ENCODE measurements at regions not wholly inside any gene's neighbourhood (a gene's known extent, or its start where the extent isn't known, plus 50 kb on each side); places are given as distances from the start of the nearest gene placed in this dataset.

DNA sequence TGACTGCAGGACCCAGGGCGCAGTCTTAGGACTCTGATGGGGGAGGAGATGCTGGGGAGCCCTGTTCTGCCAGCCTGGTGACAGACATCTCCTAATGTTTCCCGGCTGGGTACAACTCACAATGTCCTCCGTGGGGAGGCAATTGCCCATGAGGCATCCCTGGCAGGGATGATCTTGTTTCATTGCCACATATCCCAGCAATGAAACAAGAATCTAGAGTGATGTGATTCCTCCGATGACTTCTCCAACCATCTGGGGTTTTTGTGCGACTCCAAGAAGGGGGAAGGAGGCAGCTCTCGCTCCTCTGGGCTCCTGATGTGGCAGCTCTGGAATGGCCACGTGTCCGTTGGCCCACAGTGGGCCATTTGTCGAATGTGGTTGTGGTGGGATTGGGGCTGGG lies 255.8 kb downstream of the SEC14L1 start (continued):
- no peak for TF ChIP-seq MCM3 (IDR thresholded peaks at IDR 0.05)
- no peak for TF ChIP-seq PATZ1 (CRISPR knock-in tag; IDR thresholded peaks at IDR 0.05; ENCODE audit: borderline replicate concordance)
- no peak for TF ChIP-seq NONO (IDR thresholded peaks at IDR 0.05; ENCODE audit: low read depth in 2 of 2, low read length in 1 of 2)

- H3K79me2 ChIP-seq (ENCODE audit: control insufficient read depth, insufficient read depth, low read length): peaks cover 53% of the 10 kb centered on the region
- DNase-seq (ENCODE audit: extremely low read depth in 1 of 4, low spot score in 3 of 4) (no peak), ATAC-seq (no peak), FAIRE-seq (no peak)
- H2AFZ ChIP-seq (ENCODE audit: low read depth, low read length): no peak overlapping the region
- peaks cover 0 to 17% of the 10 kb centered on the region in 2 experiments; a peak in 2 of 5 replicates for H3K4me1 ChIP-seq (replicated peaks in 1 of 2; ENCODE audit: control insufficient read depth in 2 of 2, insufficient read depth in 2 of 2, low read length in 2 of 2)
- intact Hi-C loops (cut with micrococcal nuclease): no loop called here
- 84% methylated on average over 8 of the region's 11 CpGs for WGBS (ENCODE audit: insufficient coverage, low coverage, missing lambda C conversion rate)
- peaks cover 38% of the 10 kb centered on the region for H4K20me1 ChIP-seq (replicated peaks; ENCODE audit: control insufficient read depth, insufficient read depth, low read length)
- H3K4me2 ChIP-seq (ENCODE audit: insufficient read depth, low read length): no peak overlapping the region
- in situ Hi-C loops (cut with MboI): no loop called here
- no peaks in the 10 kb centered on the region for H3K9me3 ChIP-seq (replicated peaks; ENCODE audit: control insufficient read depth, insufficient read depth, low read depth, low read length)
- 0 out of 4 replicates have a peak overlapping the region, but pooled peaks of 1 of the 2 experiments have one; percentile 47 for H3K9ac ChIP-seq (ENCODE audit: insufficient read depth in 1 of 2, low read depth in 2 of 2, low read length in 2 of 2)
- no peak overlapping the region for H3K27ac ChIP-seq (ENCODE audit: extremely low read depth, low read depth, low read length)
- no peak overlapping the region for H3K4me3 ChIP-seq
- ChIA-PET POLR2A (interaction anchor here (0.6 kb wide), 1 partner anchor 329 kb away, joined by 3 read pairs; no protein-coding TSS in a partner anchor), CTCF (ENCODE audit: low intra/inter-chr PET ratio) (no interaction called here)
- H3K36me3 ChIP-seq (ENCODE audit: control insufficient read depth, insufficient read depth, low read length): peaks cover 16% of the 10 kb centered on the region; the same call in 2 of the 3 replicates
- no TSS peak for BruUV-seq (replicated peaks)
- H3K27me3 ChIP-seq (ENCODE audit: control insufficient read depth in 2 of 2, insufficient read depth in 2 of 2, low read length in 2 of 2): no peaks in the 10 kb centered on the region
- peaks cover 13% of the 10 kb centered on the region for H3K9me1 ChIP-seq (ENCODE audit: control insufficient read depth, insufficient read depth, low read length)
- TF ChIP-seq, protein P1, sequence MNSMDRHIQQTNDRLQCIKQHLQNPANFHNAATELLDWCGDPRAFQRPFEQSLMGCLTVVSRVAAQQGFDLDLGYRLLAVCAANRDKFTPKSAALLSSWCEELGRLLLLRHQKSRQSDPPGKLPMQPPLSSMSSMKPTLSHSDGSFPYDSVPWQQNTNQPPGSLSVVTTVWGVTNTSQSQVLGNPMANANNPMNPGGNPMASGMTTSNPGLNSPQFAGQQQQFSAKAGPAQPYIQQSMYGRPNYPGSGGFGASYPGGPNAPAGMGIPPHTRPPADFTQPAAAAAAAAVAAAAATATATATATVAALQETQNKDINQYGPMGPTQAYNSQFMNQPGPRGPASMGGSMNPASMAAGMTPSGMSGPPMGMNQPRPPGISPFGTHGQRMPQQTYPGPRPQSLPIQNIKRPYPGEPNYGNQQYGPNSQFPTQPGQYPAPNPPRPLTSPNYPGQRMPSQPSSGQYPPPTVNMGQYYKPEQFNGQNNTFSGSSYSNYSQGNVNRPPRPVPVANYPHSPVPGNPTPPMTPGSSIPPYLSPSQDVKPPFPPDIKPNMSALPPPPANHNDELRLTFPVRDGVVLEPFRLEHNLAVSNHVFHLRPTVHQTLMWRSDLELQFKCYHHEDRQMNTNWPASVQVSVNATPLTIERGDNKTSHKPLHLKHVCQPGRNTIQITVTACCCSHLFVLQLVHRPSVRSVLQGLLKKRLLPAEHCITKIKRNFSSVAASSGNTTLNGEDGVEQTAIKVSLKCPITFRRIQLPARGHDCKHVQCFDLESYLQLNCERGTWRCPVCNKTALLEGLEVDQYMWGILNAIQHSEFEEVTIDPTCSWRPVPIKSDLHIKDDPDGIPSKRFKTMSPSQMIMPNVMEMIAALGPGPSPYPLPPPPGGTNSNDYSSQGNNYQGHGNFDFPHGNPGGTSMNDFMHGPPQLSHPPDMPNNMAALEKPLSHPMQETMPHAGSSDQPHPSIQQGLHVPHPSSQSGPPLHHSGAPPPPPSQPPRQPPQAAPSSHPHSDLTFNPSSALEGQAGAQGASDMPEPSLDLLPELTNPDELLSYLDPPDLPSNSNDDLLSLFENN (IDR thresholded peaks at IDR 0.05; ENCODE audit: low read depth in 2 of 2, low read length in 2 of 2): no peak
- TF ChIP-seq COPS2 (conservative IDR thresholded peaks at IDR 0.05): no peak
- no peak for TF ChIP-seq ZBTB7A (IDR thresholded peaks at IDR 0.05; ENCODE audit: borderline replicate concordance, control insufficient read depth, low read depth, low read length)
- TF ChIP-seq POLR3G (IDR thresholded peaks at IDR 0.05; ENCODE audit: extremely low read depth, insufficient read length, insufficient replicate concordance): no peak
- TF ChIP-seq SIX5 (IDR thresholded peaks at IDR 0.05; ENCODE audit: borderline replicate concordance in 1 of 2, insufficient read depth in 1 of 2, low read depth in 1 of 2, low read length in 2 of 2): no peak
- TF ChIP-seq HNRNPK (IDR thresholded peaks at IDR 0.05; ENCODE audit: low read depth, low read length, poor library complexity, severe bottlenecking): no peak
- TF ChIP-seq, protein P2, sequence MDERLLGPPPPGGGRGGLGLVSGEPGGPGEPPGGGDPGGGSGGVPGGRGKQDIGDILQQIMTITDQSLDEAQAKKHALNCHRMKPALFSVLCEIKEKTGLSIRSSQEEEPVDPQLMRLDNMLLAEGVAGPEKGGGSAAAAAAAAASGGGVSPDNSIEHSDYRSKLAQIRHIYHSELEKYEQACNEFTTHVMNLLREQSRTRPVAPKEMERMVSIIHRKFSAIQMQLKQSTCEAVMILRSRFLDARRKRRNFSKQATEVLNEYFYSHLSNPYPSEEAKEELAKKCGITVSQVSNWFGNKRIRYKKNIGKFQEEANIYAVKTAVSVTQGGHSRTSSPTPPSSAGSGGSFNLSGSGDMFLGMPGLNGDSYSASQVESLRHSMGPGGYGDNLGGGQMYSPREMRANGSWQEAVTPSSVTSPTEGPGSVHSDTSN (CRISPR knock-in tag; IDR thresholded peaks at IDR 0.05; ENCODE audit: low read depth): no peak
- TF ChIP-seq, protein P2 (tag; conservative IDR thresholded peaks at IDR 0.05; ENCODE audit: low read depth): no peak
These were observed 257.5 kb downstream of the SEC14L1 start for GRCh38 chr17:77398274-77398673.
